Activated CD4-positive, alpha-beta T cell treated with anti-CD3 and anti-CD28 coated beads for 36 hours (primary cell): ENCODE measurements at regions not wholly inside any gene's neighbourhood (a gene's known extent, or its start where the extent isn't known, plus 50 kb on each side); places are given as distances from the start of the nearest gene placed in this dataset.

Experiments
- ATAC-seq: fragments of 200-7000 bp; cut with Tn5 transposase; one replicate; pipeline ENCODE4 v1.10.0; 2021; ENCODE audit warnings: mild to moderate bottlenecking, moderate library complexity
- CTCF ChIA-PET: fragments of 350-600 bp; sonication (Branson Sonifier 250); formaldehyde crosslinking; loops from one replicate; lab custom pipeline; 2021; ENCODE audit warnings: antibody characterized with exemption; lab: Charles Lee
- POLR2A ChIA-PET: fragments of 350-600 bp; sonication (Branson Sonifier 250); formaldehyde crosslinking; loops from one replicate; lab custom pipeline; 2021; ENCODE audit warnings: antibody characterized with exemption, inconsistent platforms; lab: Charles Lee
- DNase-seq: peaks from one replicate; pipeline ENCODE4 v3.0.0-alpha.2; 2020
- H3K27ac Mint-ChIP-seq: one replicate; pipeline ENCODE4 v1.8.0; 2021; ENCODE audit warnings: mixed read lengths
- H3K27me3 Mint-ChIP-seq: one replicate; pipeline ENCODE4 v1.8.0; 2021; ENCODE audit warnings: mixed read lengths
- H3K36me3 Mint-ChIP-seq: one replicate; pipeline ENCODE4 v1.8.0; 2021; ENCODE audit warnings: low read depth, mixed read lengths
- H3K4me1 Mint-ChIP-seq: one replicate; pipeline ENCODE4 v1.8.0; 2021; ENCODE audit warnings: mixed read lengths
- H3K4me3 Mint-ChIP-seq: one replicate; pipeline ENCODE4 v1.8.0; 2021; ENCODE audit warnings: mild to moderate bottlenecking, moderate library complexity, mixed read lengths
- H3K9me3 Mint-ChIP-seq: one replicate; pipeline ENCODE4 v1.8.0; 2021; ENCODE audit warnings: low read depth, mixed read lengths
- intact Hi-C, 2 experiments: fragments of 100-400 bp; cut with DNase I in 1 of 2; cut with micrococcal nuclease in 1 of 2; formaldehyde crosslinking; loops; one replicate each; pipeline versions ENCODE4 v1.14.2 to v1.15.1; 2022 to 2024; cut with DNase I, micrococcal nuclease

GRCh38 chr4:116358633-116359222, 726.6 kb downstream of the TRAM1L1 start:
- Mint-ChIP-seq H3K27ac (no peak overlapping the region), H3K27me3 (no peaks in the 10 kb centered on the region), H3K9me3 (no peaks in the 10 kb centered on the region), H3K4me3 (no peak overlapping the region), H3K36me3 (no peaks in the 10 kb centered on the region), H3K4me1 (no peaks in the 10 kb centered on the region)
- POLR2A ChIA-PET, result no interaction called here
- CTCF ChIA-PET, result interaction anchor here (0.6 kb wide), 1 partner anchor 547 kb away, joined by 3 read pairs; no protein-coding TSS in a partner anchor
- peak; percentile 69 for ATAC-seq
- intact Hi-C loops, result loop anchor here in 1 of 2 experiments (1.0 to 5.0 kb wide), 2 partner anchors 1864 to 1912 kb away; no protein-coding TSS in a partner anchor
- DNase-seq, result peak; percentile 64

- Mint-ChIP-seq H3K27ac (no peak overlapping the region), H3K36me3 (no peaks in the 10 kb centered on the region), H3K27me3 (no peaks in the 10 kb centered on the region), H3K4me3 (no peak overlapping the region), H3K4me1 (no peaks in the 10 kb centered on the region), H3K9me3 (no peaks in the 10 kb centered on the region)
- intact Hi-C loops, result loop anchor here in 1 of 2 experiments (1.0 to 5.0 kb wide), 2 partner anchors 1865 to 1913 kb away; no protein-coding TSS in a partner anchor
- peak; percentile 13 for DNase-seq
- no peak for ATAC-seq
- ChIA-PET CTCF (interaction anchor here (0.6 kb wide), 1 partner anchor 401 kb away, joined by 4 read pairs; no protein-coding TSS in a partner anchor), POLR2A (no interaction called here)
Measured at GRCh38 chr4:116357758-116358157, 727.6 kb downstream of the TRAM1L1 start.

- ATAC-seq, result no peak
- Mint-ChIP-seq H3K9me3 (no peaks in the 10 kb centered on the region), H3K4me1 (no peaks in the 10 kb centered on the region), H3K4me3 (no peak overlapping the region), H3K27ac (no peak overlapping the region), H3K36me3 (no peaks in the 10 kb centered on the region), H3K27me3 (no peaks in the 10 kb centered on the region)
- ChIA-PET CTCF (no interaction called here), POLR2A (no interaction called here)
- intact Hi-C loops, result no loop called here
- no peak for DNase-seq
Measured at GRCh38 chr4:116346750-116347149, 738.6 kb downstream of the TRAM1L1 start.

GRCh38 chr4:116343809-116344208, 741.6 kb downstream of the TRAM1L1 start:
- Mint-ChIP-seq H3K27me3 (no peaks in the 10 kb centered on the region), H3K4me3 (no peak overlapping the region), H3K9me3 (no peaks in the 10 kb centered on the region), H3K36me3 (no peaks in the 10 kb centered on the region), H3K27ac (no peak overlapping the region), H3K4me1 (no peaks in the 10 kb centered on the region)
- DNase-seq, result no peak
- no peak for ATAC-seq
- ChIA-PET CTCF (no interaction called here), POLR2A (no interaction called here)
- intact Hi-C loops, result no loop called here

GRCh38 chr4:116342143-116342542, 743.2 kb downstream of the TRAM1L1 start:
- POLR2A ChIA-PET, result no interaction called here
- Mint-ChIP-seq H3K27me3 (no peaks in the 10 kb centered on the region), H3K36me3 (no peaks in the 10 kb centered on the region), H3K4me3 (no peak overlapping the region), H3K4me1 (no peaks in the 10 kb centered on the region), H3K9me3 (no peaks in the 10 kb centered on the region), H3K27ac (no peak overlapping the region)
- intact Hi-C loops, result no loop called here
- ATAC-seq (no peak), DNase-seq (no peak)
- CTCF ChIA-PET, result no interaction called here

GRCh38 chr4:116332508-116332907, 752.9 kb downstream of the TRAM1L1 start:
- DNase-seq (no peak), ATAC-seq (no peak)
- Mint-ChIP-seq H3K4me3 (no peak overlapping the region), H3K4me1 (no peaks in the 10 kb centered on the region), H3K27ac (no peak overlapping the region), H3K27me3 (no peaks in the 10 kb centered on the region), H3K9me3 (no peaks in the 10 kb centered on the region), H3K36me3 (no peaks in the 10 kb centered on the region)
- ChIA-PET CTCF (interaction anchor here (0.5 to 1.2 kb wide), 2 partner anchors 8 to 41 kb away, joined by 4 read pairs; no protein-coding TSS in a partner anchor), POLR2A (no interaction called here)
- intact Hi-C loops, result no loop called here

- POLR2A ChIA-PET, result no interaction called here
- Mint-ChIP-seq H3K4me1 (no peaks in the 10 kb centered on the region), H3K36me3 (no peaks in the 10 kb centered on the region), H3K4me3 (no peak overlapping the region), H3K9me3 (no peaks in the 10 kb centered on the region), H3K27ac (no peak overlapping the region), H3K27me3 (no peaks in the 10 kb centered on the region)
- DNase-seq (no peak), ATAC-seq (no peak)
- intact Hi-C loops, result no loop called here
- CTCF ChIA-PET, result no interaction called here
Measured at GRCh38 chr4:116328261-116328860, 757.0 kb downstream of the TRAM1L1 start.

- H3K27me3 Mint-ChIP-seq, result no peaks in the 10 kb centered on the region
- H3K9me3 Mint-ChIP-seq, result no peaks in the 10 kb centered on the region
- H3K36me3 Mint-ChIP-seq, result no peaks in the 10 kb centered on the region
- ChIA-PET POLR2A (no interaction called here), CTCF (interaction anchor here (1.3 kb wide), 1 partner anchor 9 kb away, joined by 4 read pairs; no protein-coding TSS in a partner anchor)
- no peak overlapping the region for H3K27ac Mint-ChIP-seq
- no peak overlapping the region for H3K4me3 Mint-ChIP-seq
- DNase-seq, result no peak
- ATAC-seq, result no peak
- intact Hi-C loops, result no loop called here
- no peaks in the 10 kb centered on the region for H3K4me1 Mint-ChIP-seq
Measured at GRCh38 chr4:116323606-116324005, 761.8 kb downstream of the TRAM1L1 start.

- Mint-ChIP-seq H3K9me3 (no peaks in the 10 kb centered on the region), H3K4me3 (no peak overlapping the region), H3K27ac (no peak overlapping the region), H3K27me3 (no peaks in the 10 kb centered on the region), H3K36me3 (no peaks in the 10 kb centered on the region), H3K4me1 (no peaks in the 10 kb centered on the region)
- POLR2A ChIA-PET, result no interaction called here
- CTCF ChIA-PET, result no interaction called here
- no peak for DNase-seq
- no peak for ATAC-seq
- intact Hi-C loops, result no loop called here
Measured at GRCh38 chr4:116321471-116321870, 763.9 kb downstream of the TRAM1L1 start.

- no peak overlapping the region for H3K4me3 Mint-ChIP-seq
- no peaks in the 10 kb centered on the region for H3K27me3 Mint-ChIP-seq
- no peaks in the 10 kb centered on the region for H3K9me3 Mint-ChIP-seq
- no peaks in the 10 kb centered on the region for H3K4me1 Mint-ChIP-seq
- H3K27ac Mint-ChIP-seq, result no peak overlapping the region
- DNase-seq (no peak), ATAC-seq (no peak)
- no peaks in the 10 kb centered on the region for H3K36me3 Mint-ChIP-seq
- POLR2A ChIA-PET, result no interaction called here
- intact Hi-C loops, result no loop called here
- CTCF ChIA-PET, result no interaction called here
Measured at GRCh38 chr4:116320859-116321258, 764.5 kb downstream of the TRAM1L1 start.

GRCh38 chr4:116303736-116304188, 781.6 kb downstream of the TRAM1L1 start:
- POLR2A ChIA-PET, result no interaction called here
- intact Hi-C loops, result no loop called here
- Mint-ChIP-seq H3K4me3 (no peak overlapping the region), H3K27ac (no peak overlapping the region), H3K36me3 (no peaks in the 10 kb centered on the region), H3K9me3 (no peaks in the 10 kb centered on the region), H3K4me1 (no peaks in the 10 kb centered on the region), H3K27me3 (no peaks in the 10 kb centered on the region)
- ATAC-seq (no peak), DNase-seq (no peak)
- CTCF ChIA-PET, result no interaction called here
